ENCODE measurements at regions not wholly inside any gene's neighbourhood (a gene's known extent, or its start where the extent isn't known, plus 50 kb on each side); places are given as distances from the start of the nearest gene placed in this dataset.

- TF ChIP-seq TCF4 (CRISPR knock-in tag; IDR thresholded peaks at IDR 0.05; ENCODE audit: borderline replicate concordance) (no peak), RARB (CRISPR knock-in tag; IDR thresholded peaks at IDR 0.05) (no peak), ZC3H10 (CRISPR knock-in tag; IDR thresholded peaks at IDR 0.05) (no peak), PATZ1 (CRISPR knock-in tag; IDR thresholded peaks at IDR 0.05; ENCODE audit: borderline replicate concordance) (no peak), ARNTL (CRISPR knock-in tag; IDR thresholded peaks at IDR 0.05; ENCODE audit: borderline replicate concordance, low read depth) (no peak), CREB5 (CRISPR knock-in tag; IDR thresholded peaks at IDR 0.05; ENCODE audit: low read depth) (no peak), GLIS3 (CRISPR knock-in tag; IDR thresholded peaks at IDR 0.05) (no peak), CSDC2 (CRISPR knock-in tag; IDR thresholded peaks at IDR 0.05) (no peak), ESRRG (CRISPR knock-in tag; IDR thresholded peaks at IDR 0.05) (no peak), TOX (CRISPR knock-in tag; IDR thresholded peaks at IDR 0.05; ENCODE audit: borderline replicate concordance) (no peak), PPARA (CRISPR knock-in tag; IDR thresholded peaks at IDR 0.05; ENCODE audit: borderline replicate concordance) (no peak), TSHZ2 (CRISPR knock-in tag; IDR thresholded peaks at IDR 0.05) (no peak)
- TF ChIP-seq, protein P1, sequence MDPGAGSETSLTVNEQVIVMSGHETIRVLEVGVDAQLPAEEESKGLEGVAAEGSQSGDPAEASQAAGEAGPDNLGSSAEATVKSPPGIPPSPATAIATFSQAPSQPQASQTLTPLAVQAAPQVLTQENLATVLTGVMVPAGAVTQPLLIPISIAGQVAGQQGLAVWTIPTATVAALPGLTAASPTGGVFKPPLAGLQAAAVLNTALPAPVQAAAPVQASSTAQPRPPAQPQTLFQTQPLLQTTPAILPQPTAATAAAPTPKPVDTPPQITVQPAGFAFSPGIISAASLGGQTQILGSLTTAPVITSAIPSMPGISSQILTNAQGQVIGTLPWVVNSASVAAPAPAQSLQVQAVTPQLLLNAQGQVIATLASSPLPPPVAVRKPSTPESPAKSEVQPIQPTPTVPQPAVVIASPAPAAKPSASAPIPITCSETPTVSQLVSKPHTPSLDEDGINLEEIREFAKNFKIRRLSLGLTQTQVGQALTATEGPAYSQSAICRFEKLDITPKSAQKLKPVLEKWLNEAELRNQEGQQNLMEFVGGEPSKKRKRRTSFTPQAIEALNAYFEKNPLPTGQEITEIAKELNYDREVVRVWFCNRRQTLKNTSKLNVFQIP (CRISPR knock-in tag; IDR thresholded peaks at IDR 0.05; ENCODE audit: borderline replicate concordance, low read depth) = no peak
Measured at GRCh38 chr7:48786951-48787350, 137.4 kb upstream of the CDC14C start.

Measured in SK-N-SH treated with all-trans-retinoic acid at 6 μM for 48 hours (cell line).